Breast epithelium (tissue), 3 donors: ENCODE measurements at regions not wholly inside any gene's neighbourhood (a gene's known extent, or its start where the extent isn't known, plus 50 kb on each side); places are given as distances from the start of the nearest gene placed in this dataset.

ENCODE experiments used
- CTCF ChIP-seq, 3 donors: fragments of 450-650 bp; IDR thresholded peaks; one replicate each; pipeline ENCODE4 v1.5.1; 2016 to 2017; ENCODE audit warnings: antibody characterized with exemption in 3 of 3, mild to moderate bottlenecking in 3 of 3, moderate library complexity in 3 of 3
- POLR2A ChIP-seq: fragments of 450-650 bp; IDR thresholded peaks from one replicate; pipeline ENCODE4 v1.6.1; 2016; ENCODE audit warnings: antibody characterized with exemption, mild to moderate bottlenecking, moderate library complexity
- POLR2AphosphoS5 ChIP-seq, 3 donors: sonication (generic); formaldehyde crosslinking; IDR thresholded peaks; one replicate each; pipeline ENCODE4 v1.6.1; 2017; ENCODE audit warnings: antibody characterized with exemption in 3 of 3

DNA sequence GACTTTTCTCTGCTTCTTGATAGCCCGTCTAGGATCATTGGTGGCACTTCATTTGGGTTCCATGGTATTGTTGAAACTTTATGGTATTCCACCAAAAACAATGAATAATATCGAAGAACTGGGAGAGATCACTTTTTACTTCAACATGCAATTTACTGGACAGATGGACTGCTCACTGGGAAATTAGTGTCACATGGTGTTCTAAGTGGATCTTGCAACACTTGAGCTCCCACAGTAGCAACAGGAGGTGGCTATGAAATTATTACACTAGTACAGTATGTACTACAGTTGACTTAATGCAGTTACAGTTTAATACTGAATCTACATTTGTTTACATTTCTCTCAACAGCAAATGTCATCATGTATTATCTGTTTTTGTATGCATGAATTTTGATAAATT, 997.3 kb downstream of the REEP3 start:
- TF ChIP-seq CTCF (IDR thresholded peaks at IDR 0.05) (no peak), POLR2A (no peak), POLR2AphosphoS5 (IDR thresholded peaks at IDR 0.05) (no peak)
